GM12878 (cell line): ENCODE measurements at regions not wholly inside any gene's neighbourhood (a gene's known extent, or its start where the extent isn't known, plus 50 kb on each side); places are given as distances from the start of the nearest gene placed in this dataset.

ENCODE experiments used
- ATAC-seq: fragments of 200-7000 bp; cut with Tn5 transposase; 3 replicates; pipeline ENCODE4 v1.9.1; 2020; ENCODE audit warnings: mild to moderate bottlenecking, moderate library complexity
- BruUV-seq: library from RNA; stranded (reverse); fragments of 400-500 nt; replicated peaks from 2 replicates; lab custom pipeline; 2021; lab: Mats Ljungman, UMichigan
- CTCF ChIA-PET: fragments of 300-600 bp; sonication (Branson Sonifier 250); formaldehyde crosslinking; extraction: SDS; loops from one replicate; lab custom pipeline; 2021; ENCODE audit warnings: inconsistent platforms; lab: Yijun Ruan, JAX
- POLR2A ChIA-PET: fragments of 350-600 bp; formaldehyde crosslinking; extraction: SDS; loops from one replicate; lab custom pipeline; 2021; ENCODE audit warnings: inconsistent platforms; lab: Charles Lee
- RAD21 ChIA-PET: fragments of 300-600 bp; sonication (Branson Sonifier 250); formaldehyde crosslinking; loops from one replicate; lab custom pipeline; 2023; ENCODE audit warnings: antibody characterized with exemption; ENCODE audit not compliant: unreplicated experiment; lab: Charles Lee
- SMC1A ChIA-PET: fragments of 300-600 bp; sonication (Branson Sonifier 250); formaldehyde crosslinking; loops from one replicate; lab custom pipeline; 2023; ENCODE audit not compliant: unreplicated experiment, uncharacterized antibody; lab: Charles Lee
- DNase-seq: peaks from one replicate; pipeline ENCODE4 v3.0.0-alpha.2; 2011; ENCODE audit warnings: low read depth, low spot score
- FAIRE-seq: peaks from 3 replicates; lab custom pipeline; 2011; peaks lifted over from hg19 to GRCh38; lab: Jason Lieb, UNC
- H2AFZ ChIP-seq: 2 replicates; pipeline ENCODE4 v1.6.0; 2011; ENCODE audit warnings: low read depth, low read length, control low read depth; ENCODE audit not compliant: control insufficient read depth
- H3K27ac ChIP-seq: 2 replicates; pipeline ENCODE4 v1.5.1; 2011; ENCODE audit warnings: control low read depth; ENCODE audit not compliant: control insufficient read depth, insufficient read depth
- H3K27me3 ChIP-seq, 2 experiments: replicated peaks in 1 of 2; 2 replicates each; pipeline versions ENCODE4 v1.6.0 to v1.6.1; 2011; ENCODE audit warnings: low read length in 1 of 2; ENCODE audit not compliant: control insufficient read depth in 2 of 2, insufficient read depth in 2 of 2
- H3K36me3 ChIP-seq, 2 experiments: 2 replicates each; pipeline ENCODE4 v1.5.1; 2011; ENCODE audit warnings: low read length in 1 of 2; ENCODE audit not compliant: control insufficient read depth in 2 of 2, insufficient read depth in 2 of 2
- H3K4me1 ChIP-seq: 2 replicates; pipeline ENCODE4 v1.6.1; 2011; ENCODE audit warnings: mild to moderate bottlenecking, low read length, moderate library complexity, mixed read lengths; ENCODE audit not compliant: control insufficient read depth, insufficient read depth
- H3K4me2 ChIP-seq: 2 replicates; pipeline ENCODE4 v1.6.0; 2011; ENCODE audit warnings: control low read depth; ENCODE audit not compliant: control insufficient read depth, insufficient read depth
- H3K4me3 ChIP-seq: fragments of 200-600 bp; sonication (generic); 2 replicates; pipeline ENCODE4 v1.5.1; 2016
- H3K79me2 ChIP-seq: 2 replicates; pipeline ENCODE4 v1.6.0; 2011; ENCODE audit warnings: low read length; ENCODE audit not compliant: control insufficient read depth, insufficient read depth
- H3K9ac ChIP-seq: 2 replicates; pipeline ENCODE4 v1.8.0; 2011; ENCODE audit warnings: low read length, control low read depth, mixed read lengths; ENCODE audit not compliant: control insufficient read depth, insufficient read depth
- H3K9me3 ChIP-seq: replicated peaks from 3 replicates; pipeline ENCODE4 v1.5.1; 2011; ENCODE audit warnings: mild to moderate bottlenecking, low read length; ENCODE audit not compliant: control insufficient read depth, insufficient read depth
- H4K20me1 ChIP-seq: 2 replicates; pipeline ENCODE4 v1.6.0; 2011; ENCODE audit not compliant: control insufficient read depth, insufficient read depth
- BRCA1 ChIP-seq: IDR thresholded peaks from 2 replicates; pipeline ENCODE4 v1.6.1; 2011; ENCODE audit warnings: low read depth, low read length, improper control_type of control experiment
- CBFB ChIP-seq: IDR thresholded peaks from 2 replicates; pipeline ENCODE4 v1.6.1; 2016; ENCODE audit warnings: antibody characterized with exemption, low read depth
- EGR1 ChIP-seq, 2 experiments: IDR thresholded peaks; 1 replicate in 1 of 2; 2 replicates in 1 of 2; pipeline ENCODE4 v1.6.1; 2011 to 2012; ENCODE audit warnings: low read depth in 2 of 2, low read length in 2 of 2, borderline replicate concordance in 1 of 2, mild to moderate bottlenecking in 1 of 2, moderate library complexity in 1 of 2
- ESRRA ChIP-seq: IDR thresholded peaks from 2 replicates; pipeline ENCODE4 v1.6.1; 2012; ENCODE audit warnings: mild to moderate bottlenecking, low read length, improper control_type of control experiment
- GABPA ChIP-seq: IDR thresholded peaks from 2 replicates; pipeline ENCODE4 v1.6.1; 2014; ENCODE audit warnings: antibody characterized with exemption, low read depth, mild to moderate bottlenecking, inconsistent platforms
- JUND ChIP-seq: IDR thresholded peaks from 2 replicates; pipeline ENCODE4 v1.6.1; 2012; ENCODE audit warnings: low read depth, mild to moderate bottlenecking, low read length, improper control_type of control experiment, moderate library complexity
- KAT2A ChIP-seq: conservative IDR thresholded peaks from 2 replicates; pipeline ENCODE4 v1.6.1; 2011; ENCODE audit warnings: low read depth, low read length; ENCODE audit not compliant: control insufficient read depth
- KLF5 ChIP-seq: fragments of 450-650 bp; IDR thresholded peaks from 2 replicates; pipeline ENCODE4 v1.6.1; 2014; ENCODE audit warnings: mild to moderate bottlenecking; ENCODE audit not compliant: partially characterized antibody
- MTA2 ChIP-seq: fragments of 450-650 bp; IDR thresholded peaks from 2 replicates; pipeline ENCODE4 v1.6.1; 2016; ENCODE audit warnings: low read depth, mild to moderate bottlenecking, moderate library complexity
- NFYB ChIP-seq: IDR thresholded peaks from 2 replicates; pipeline ENCODE4 v1.6.1; 2011; ENCODE audit warnings: low read depth, mild to moderate bottlenecking, low read length, improper control_type of control experiment, moderate library complexity; ENCODE audit not compliant: insufficient read depth
- NR2C2 ChIP-seq: IDR thresholded peaks from 2 replicates; pipeline ENCODE4 v1.6.1; 2011; ENCODE audit warnings: borderline replicate concordance, low read depth; ENCODE audit not compliant: control insufficient read depth, insufficient read length
- PBX3 ChIP-seq: IDR thresholded peaks from 2 replicates; pipeline ENCODE4 v1.6.1; 2011; ENCODE audit warnings: mild to moderate bottlenecking, low read depth, low read length, moderate library complexity; ENCODE audit not compliant: insufficient replicate concordance
- RAD51 ChIP-seq: fragments of 450-650 bp; IDR thresholded peaks from 2 replicates; pipeline ENCODE4 v1.6.1; 2016; ENCODE audit warnings: moderate library complexity, mild to moderate bottlenecking, inconsistent platforms
- SMARCA5 ChIP-seq: fragments of 450-650 bp; IDR thresholded peaks from 2 replicates; pipeline ENCODE4 v1.6.1; 2017; ENCODE audit warnings: mild to moderate bottlenecking
- SMC3 ChIP-seq: IDR thresholded peaks from 2 replicates; pipeline ENCODE4 v1.6.1; 2011; ENCODE audit warnings: low read length, improper control_type of control experiment, borderline replicate concordance
- SRF ChIP-seq, 2 experiments: IDR thresholded peaks; 2 replicates each; pipeline ENCODE4 v1.6.1; 2011; ENCODE audit warnings: low read depth in 2 of 2, low read length in 2 of 2, mild to moderate bottlenecking in 1 of 2, moderate library complexity in 1 of 2
- YBX1 ChIP-seq: fragments of 450-650 bp; IDR thresholded peaks from 2 replicates; pipeline ENCODE4 v1.6.1; 2016; ENCODE audit warnings: antibody characterized with exemption
- ZSCAN29 ChIP-seq: fragments of 450-650 bp; IDR thresholded peaks from 2 replicates; pipeline ENCODE4 v1.6.1; 2017; ENCODE audit warnings: mild to moderate bottlenecking, moderate library complexity
- WGBS: methylation state at CpG from one replicate; pipeline ENCODE4 v1.1.6; 2016; ENCODE audit warnings: low lambda C conversion rate; ENCODE audit not compliant: insufficient replicate concordance, insufficient coverage; ENCODE audit errors: missing lambda C conversion rate; 5-methylcytosine and 5-hydroxymethylcytosine counted together
- in situ Hi-C: fragments of 300-500 bp; cut with MboI; formaldehyde crosslinking; loops from 9 replicates; pipeline ENCODE4 v1.14.3; 2018; ENCODE audit warnings: mixed read lengths
- intact Hi-C: fragments of 100-400 bp; cut with micrococcal nuclease; formaldehyde crosslinking; loops from one replicate; pipeline ENCODE4 v1.14.2; 2022; ENCODE audit not compliant: unreplicated experiment

DNA sequence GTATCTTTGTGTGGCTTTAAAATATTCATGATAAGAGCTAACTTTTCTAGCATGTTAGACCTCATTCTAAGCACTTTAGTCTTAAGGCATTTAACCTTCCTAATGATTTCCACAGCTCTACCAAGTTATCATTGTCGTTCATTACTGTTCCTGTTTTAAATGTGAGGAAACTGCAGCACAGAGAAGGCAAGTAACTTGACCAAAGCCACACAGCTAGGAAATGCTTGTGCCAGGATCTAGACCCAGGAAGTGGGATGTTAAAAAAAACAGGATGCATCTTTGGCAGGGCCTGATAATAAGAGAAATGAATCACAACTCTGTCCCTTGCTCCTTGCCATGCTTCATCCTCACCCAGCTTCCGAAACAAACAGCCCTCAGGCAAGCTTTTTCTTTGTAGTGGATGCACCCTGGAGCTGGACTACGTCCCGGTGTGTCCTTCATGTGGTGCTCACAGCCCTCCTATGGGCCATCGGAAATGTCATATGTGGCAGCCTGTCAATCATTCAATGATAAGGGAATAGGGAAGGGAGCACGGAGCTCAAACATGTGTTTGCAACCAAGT lies 196.9 kb upstream of the RREB1 start:
- no TSS peak for BruUV-seq
- H3K27ac ChIP-seq = no peak overlapping the region
- in situ Hi-C loops = no loop called here
- FAIRE-seq (no peak), DNase-seq (no peak), ATAC-seq (no peak)
- no peak overlapping the region for H3K4me2 ChIP-seq
- no peak overlapping the region for H3K4me3 ChIP-seq
- H3K36me3 ChIP-seq = no peaks in the 10 kb centered on the region
- no peak overlapping the region for H2AFZ ChIP-seq
- POLR2A ChIA-PET = no interaction called here
- intact Hi-C loops = loop anchor here (10.0 kb wide), 1 partner anchor 186 kb away; no protein-coding TSS in a partner anchor
- 37% methylated on average over 6 of the region's 6 CpGs for WGBS
- no peak for TF ChIP-seq RAD51
- no peak for TF ChIP-seq ESRRA
- H3K9me3 ChIP-seq = no peaks in the 10 kb centered on the region
- SMC1A ChIA-PET = interaction anchor here (0.5 to 1.1 kb wide), 5 partner anchors 9 to 270 kb away, joined by 3 to 4 read pairs (median 3); no protein-coding TSS in a partner anchor
- no peaks in the 10 kb centered on the region; a peak in 1 of 4 replicates for H3K27me3 ChIP-seq
- RAD21 ChIA-PET = interaction anchor here (1.4 to 1.8 kb wide), 2 partner anchors 125 to 152 kb away, joined by 3 to 4 read pairs; no protein-coding TSS in a partner anchor
- H4K20me1 ChIP-seq = no peaks in the 10 kb centered on the region
- no peaks in the 10 kb centered on the region for H3K79me2 ChIP-seq
- CTCF ChIA-PET = interaction anchor here (0.6 kb wide), 1 partner anchor 117 kb away, joined by 3 read pairs; no protein-coding TSS in a partner anchor
- no peak overlapping the region for H3K9ac ChIP-seq
- peaks cover 7% of the 10 kb centered on the region for H3K4me1 ChIP-seq

GRCh38 chr6:6911391-6911790 lies 196.4 kb upstream of the RREB1 start:
- ChIA-PET SMC1A (interaction anchor here (0.6 to 1.1 kb wide), 3 partner anchors 9 to 155 kb away, joined by 3 to 4 read pairs (median 4); no protein-coding TSS in a partner anchor), RAD21 (interaction anchor here (1.4 to 1.8 kb wide), 2 partner anchors 126 to 153 kb away, joined by 3 to 4 read pairs; no protein-coding TSS in a partner anchor), POLR2A (no interaction called here), CTCF (interaction anchor here (1.5 kb wide), 1 partner anchor 234 kb away, joined by 3 read pairs; no protein-coding TSS in a partner anchor)
- H3K36me3 ChIP-seq = no peaks in the 10 kb centered on the region
- H3K79me2 ChIP-seq = no peaks in the 10 kb centered on the region
- DNase-seq (no peak), ATAC-seq (no peak), FAIRE-seq (no peak)
- H3K9ac ChIP-seq = no peak overlapping the region
- H3K27me3 ChIP-seq = no peaks in the 10 kb centered on the region; a peak in 1 of 4 replicates
- WGBS = 53% methylated on average over 5 of the region's 5 CpGs
- intact Hi-C loops = loop anchor here (10.0 kb wide), 1 partner anchor 187 kb away; no protein-coding TSS in a partner anchor
- no TSS peak for BruUV-seq
- no peak overlapping the region for H2AFZ ChIP-seq
- H3K4me2 ChIP-seq = no peak overlapping the region
- TF ChIP-seq SMARCA5 (no peak), SMC3 (no peak), YBX1 (no peak), NFYB (no peak), EGR1 (IDR thresholded peaks at IDR 0.05; ENCODE audit: borderline replicate concordance in 1 of 2, low read depth in 2 of 2, low read length in 2 of 2) (no peak), MTA2 (no peak), BRCA1 (no peak), PBX3 (no peak), ZSCAN29 (no peak), SRF (IDR thresholded peaks at IDR 0.05; ENCODE audit: low read depth in 2 of 2, low read length in 2 of 2) (no peak), JUND (no peak), CBFB (no peak), KLF5 (no peak), ESRRA (no peak), GABPA (no peak), NR2C2 (no peak), KAT2A (no peak)
- in situ Hi-C loops = no loop called here
- H3K4me1 ChIP-seq = peaks cover 13% of the 10 kb centered on the region
- no peaks in the 10 kb centered on the region for H4K20me1 ChIP-seq
- H3K4me3 ChIP-seq = no peak overlapping the region
- no peak overlapping the region for H3K27ac ChIP-seq
- no peaks in the 10 kb centered on the region for H3K9me3 ChIP-seq
